Neural cell (in vitro differentiated cells): ENCODE measurements at regions not wholly inside any gene's neighbourhood (a gene's known extent, or its start where the extent isn't known, plus 50 kb on each side); places are given as distances from the start of the nearest gene placed in this dataset.

Source experiments
- H2AFZ ChIP-seq: fragments of 200-600, 300-800 bp; sonication (generic), shearing (Covaris generic); 2 replicates; pipeline ENCODE4 v1.6.0; 2014; ENCODE audit warnings: low read depth, mild to moderate bottlenecking, antibody characterized with exemption, low read length, moderate library complexity
- H3F3A ChIP-seq: fragments of 200-600 bp; shearing (Covaris generic); 2 replicates; pipeline ENCODE4 v1.6.1; 2016; ENCODE audit warnings: mild to moderate bottlenecking, moderate library complexity, mixed read lengths, antibody characterized with exemption, low read length; ENCODE audit not compliant: insufficient read depth, poor library complexity, severe bottlenecking
- H3K27ac ChIP-seq: fragments of 200-600, 300-800 bp; sonication (generic), shearing (Covaris generic); 2 replicates; pipeline ENCODE4 v1.5.1; 2014; ENCODE audit warnings: mild to moderate bottlenecking, low read length, moderate library complexity
- H3K27me3 ChIP-seq: fragments of 300-800, 200-600 bp; sonication (generic), shearing (Covaris generic); 2 replicates; pipeline ENCODE4 v1.6.0; 2014; ENCODE audit warnings: mild to moderate bottlenecking, low read depth, low read length, moderate library complexity; ENCODE audit not compliant: insufficient read depth
- H3K36me3 ChIP-seq: fragments of 300-800, 200-600 bp; sonication (generic), shearing (Covaris generic); 2 replicates; pipeline ENCODE4 v1.5.1; 2014; ENCODE audit warnings: mild to moderate bottlenecking, antibody characterized with exemption, low read length, moderate library complexity; ENCODE audit not compliant: insufficient read depth
- H3K4me2 ChIP-seq: fragments of 300-800, 200-600 bp; sonication (generic), shearing (Covaris generic); 2 replicates; pipeline ENCODE4 v1.6.0; 2014; ENCODE audit warnings: mild to moderate bottlenecking, low read length
- H3K4me3 ChIP-seq: fragments of 300-800, 200-600 bp; sonication (generic), shearing (Covaris generic); 2 replicates; pipeline ENCODE4 v1.5.1; 2014; ENCODE audit warnings: mild to moderate bottlenecking, low read length, moderate library complexity
- H3K79me2 ChIP-seq: fragments of 200-600 bp; shearing (Covaris generic); replicated peaks from 2 replicates; pipeline ENCODE4 v1.6.0; 2014; ENCODE audit warnings: mild to moderate bottlenecking, low read length, moderate library complexity; ENCODE audit not compliant: insufficient read depth
- H3K9ac ChIP-seq: fragments of 300-800, 200-600 bp; sonication (generic), shearing (Covaris generic); 2 replicates; pipeline ENCODE4 v1.6.1; 2016; ENCODE audit warnings: mild to moderate bottlenecking, low read length, mixed read lengths
- H3K9me2 ChIP-seq: fragments of 200-600 bp; shearing (Covaris generic); 2 replicates; pipeline ENCODE4 v1.6.1; 2016; ENCODE audit warnings: mild to moderate bottlenecking, low read length, mixed read lengths; ENCODE audit not compliant: insufficient read depth
- H3K9me3 ChIP-seq: fragments of 200-600, 300-800 bp; sonication (generic), shearing (Covaris generic); 2 replicates; pipeline ENCODE4 v1.6.1; 2016; ENCODE audit warnings: mild to moderate bottlenecking, mixed run types, low read length, moderate library complexity, mixed read lengths
- H4K20me1 ChIP-seq: fragments of 200-600 bp; shearing (Covaris generic); 2 replicates; pipeline ENCODE4 v1.6.1; 2016; ENCODE audit warnings: mild to moderate bottlenecking, mixed run types; ENCODE audit not compliant: insufficient read depth
- EP300 ChIP-seq: fragments of 450-650 bp; conservative IDR thresholded peaks from 2 replicates; pipeline ENCODE4 v1.6.1; 2014; ENCODE audit warnings: antibody characterized with exemption, mild to moderate bottlenecking, moderate library complexity; ENCODE audit not compliant: poor library complexity, severe bottlenecking
- EZH2 ChIP-seq: fragments of 200-600, 300-800 bp; shearing (Covaris generic), sonication (generic); IDR thresholded peaks from 2 replicates; pipeline ENCODE4 v1.6.1; 2014; ENCODE audit warnings: antibody characterized with exemption, low read length, borderline replicate concordance, mild to moderate bottlenecking; ENCODE audit not compliant: insufficient read depth, poor library complexity, severe bottlenecking
- MXI1 ChIP-seq: fragments of 450-650 bp; conservative IDR thresholded peaks from 2 replicates; pipeline ENCODE4 v1.6.1; 2014; ENCODE audit warnings: antibody characterized with exemption, mild to moderate bottlenecking; ENCODE audit not compliant: poor library complexity, severe bottlenecking
- POLR2AphosphoS5 ChIP-seq: IDR thresholded peaks from 2 replicates; pipeline ENCODE4 v1.6.1; 2012
- RAD21 ChIP-seq: fragments of 450-650 bp; conservative IDR thresholded peaks from 2 replicates; pipeline ENCODE4 v1.6.1; 2014; ENCODE audit warnings: antibody characterized with exemption, mild to moderate bottlenecking, moderate library complexity
- SMC3 ChIP-seq: fragments of 450-650 bp; conservative IDR thresholded peaks from 2 replicates; pipeline ENCODE4 v1.6.1; 2014; ENCODE audit warnings: antibody characterized with exemption, mild to moderate bottlenecking, moderate library complexity; ENCODE audit not compliant: poor library complexity
- TAF1 ChIP-seq: IDR thresholded peaks from 2 replicates; pipeline ENCODE4 v1.6.1; 2012; ENCODE audit warnings: low read depth
- TF ChIP-seq, protein P1 (sequence below): fragments of 450-650 bp; IDR thresholded peaks from 2 replicates; pipeline ENCODE4 v1.5.1; 2014; ENCODE audit warnings: antibody characterized with exemption, mild to moderate bottlenecking, moderate library complexity; ENCODE audit not compliant: poor library complexity, severe bottlenecking
- TF ChIP-seq, protein P2 (sequence below): IDR thresholded peaks from 2 replicates; pipeline ENCODE4 v1.6.1; 2012; ENCODE audit warnings: borderline replicate concordance

DNA sequence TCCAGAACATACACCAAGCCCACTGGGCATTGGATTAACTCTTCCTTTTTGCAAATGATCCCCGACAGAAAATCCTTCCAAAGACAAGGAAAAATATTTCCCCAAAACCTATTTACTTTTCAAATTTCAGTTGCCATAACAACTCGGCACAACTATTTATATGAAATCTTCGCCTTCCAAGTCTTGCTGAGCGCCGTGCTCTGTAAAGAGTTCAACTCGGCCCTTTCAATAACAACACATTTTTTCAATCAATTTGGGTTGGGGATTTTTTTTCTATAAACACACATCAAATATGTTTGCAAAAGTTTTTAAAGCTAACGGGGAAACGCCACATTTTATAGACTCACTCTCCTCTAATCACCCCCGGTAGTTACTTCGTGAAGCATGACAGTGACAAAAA lies 333.8 kb downstream of the MN1 start:
- TF ChIP-seq, protein P1, sequence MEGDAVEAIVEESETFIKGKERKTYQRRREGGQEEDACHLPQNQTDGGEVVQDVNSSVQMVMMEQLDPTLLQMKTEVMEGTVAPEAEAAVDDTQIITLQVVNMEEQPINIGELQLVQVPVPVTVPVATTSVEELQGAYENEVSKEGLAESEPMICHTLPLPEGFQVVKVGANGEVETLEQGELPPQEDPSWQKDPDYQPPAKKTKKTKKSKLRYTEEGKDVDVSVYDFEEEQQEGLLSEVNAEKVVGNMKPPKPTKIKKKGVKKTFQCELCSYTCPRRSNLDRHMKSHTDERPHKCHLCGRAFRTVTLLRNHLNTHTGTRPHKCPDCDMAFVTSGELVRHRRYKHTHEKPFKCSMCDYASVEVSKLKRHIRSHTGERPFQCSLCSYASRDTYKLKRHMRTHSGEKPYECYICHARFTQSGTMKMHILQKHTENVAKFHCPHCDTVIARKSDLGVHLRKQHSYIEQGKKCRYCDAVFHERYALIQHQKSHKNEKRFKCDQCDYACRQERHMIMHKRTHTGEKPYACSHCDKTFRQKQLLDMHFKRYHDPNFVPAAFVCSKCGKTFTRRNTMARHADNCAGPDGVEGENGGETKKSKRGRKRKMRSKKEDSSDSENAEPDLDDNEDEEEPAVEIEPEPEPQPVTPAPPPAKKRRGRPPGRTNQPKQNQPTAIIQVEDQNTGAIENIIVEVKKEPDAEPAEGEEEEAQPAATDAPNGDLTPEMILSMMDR: no peak
- TF ChIP-seq TAF1 (no peak), EZH2 (no peak), POLR2AphosphoS5 (no peak), RAD21 (no peak), MXI1 (no peak), SMC3 (no peak), EP300 (no peak)
- TF ChIP-seq, protein P2, sequence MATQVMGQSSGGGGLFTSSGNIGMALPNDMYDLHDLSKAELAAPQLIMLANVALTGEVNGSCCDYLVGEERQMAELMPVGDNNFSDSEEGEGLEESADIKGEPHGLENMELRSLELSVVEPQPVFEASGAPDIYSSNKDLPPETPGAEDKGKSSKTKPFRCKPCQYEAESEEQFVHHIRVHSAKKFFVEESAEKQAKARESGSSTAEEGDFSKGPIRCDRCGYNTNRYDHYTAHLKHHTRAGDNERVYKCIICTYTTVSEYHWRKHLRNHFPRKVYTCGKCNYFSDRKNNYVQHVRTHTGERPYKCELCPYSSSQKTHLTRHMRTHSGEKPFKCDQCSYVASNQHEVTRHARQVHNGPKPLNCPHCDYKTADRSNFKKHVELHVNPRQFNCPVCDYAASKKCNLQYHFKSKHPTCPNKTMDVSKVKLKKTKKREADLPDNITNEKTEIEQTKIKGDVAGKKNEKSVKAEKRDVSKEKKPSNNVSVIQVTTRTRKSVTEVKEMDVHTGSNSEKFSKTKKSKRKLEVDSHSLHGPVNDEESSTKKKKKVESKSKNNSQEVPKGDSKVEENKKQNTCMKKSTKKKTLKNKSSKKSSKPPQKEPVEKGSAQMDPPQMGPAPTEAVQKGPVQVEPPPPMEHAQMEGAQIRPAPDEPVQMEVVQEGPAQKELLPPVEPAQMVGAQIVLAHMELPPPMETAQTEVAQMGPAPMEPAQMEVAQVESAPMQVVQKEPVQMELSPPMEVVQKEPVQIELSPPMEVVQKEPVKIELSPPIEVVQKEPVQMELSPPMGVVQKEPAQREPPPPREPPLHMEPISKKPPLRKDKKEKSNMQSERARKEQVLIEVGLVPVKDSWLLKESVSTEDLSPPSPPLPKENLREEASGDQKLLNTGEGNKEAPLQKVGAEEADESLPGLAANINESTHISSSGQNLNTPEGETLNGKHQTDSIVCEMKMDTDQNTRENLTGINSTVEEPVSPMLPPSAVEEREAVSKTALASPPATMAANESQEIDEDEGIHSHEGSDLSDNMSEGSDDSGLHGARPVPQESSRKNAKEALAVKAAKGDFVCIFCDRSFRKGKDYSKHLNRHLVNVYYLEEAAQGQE: no peak
- Histone ChIP-seq H3K4me2 (no peak overlapping the region), H3K27ac (no peak overlapping the region), H3K9ac (no peak overlapping the region), H3K27me3 (no peaks in the 10 kb centered on the region), H3K9me2 (no peaks in the 10 kb centered on the region), H2AFZ (no peak overlapping the region), H3K9me3 (no peaks in the 10 kb centered on the region), H3K4me3 (no peak overlapping the region), H3F3A (no peaks in the 10 kb centered on the region), H3K79me2 (no peaks in the 10 kb centered on the region), H4K20me1 (no peaks in the 10 kb centered on the region), H3K36me3 (no peaks in the 10 kb centered on the region)

DNA sequence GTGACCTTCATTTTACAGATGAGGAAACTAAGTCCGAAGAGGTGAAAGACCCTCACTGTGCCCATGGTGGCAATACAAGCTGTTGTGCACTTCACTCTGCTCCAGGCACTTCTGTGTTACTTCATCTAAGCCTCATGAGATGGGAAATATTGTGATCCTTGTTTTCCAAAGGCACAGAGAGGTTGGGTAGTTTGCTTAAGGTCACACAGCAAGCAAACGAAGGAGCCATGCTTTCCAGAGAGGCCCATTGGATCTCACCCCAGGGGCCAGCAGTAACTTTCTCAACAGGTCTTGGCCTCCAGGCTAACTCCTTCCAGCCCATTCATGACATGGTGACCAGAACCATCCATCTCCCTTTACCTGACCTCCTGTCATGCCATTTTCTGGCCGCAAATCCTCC lies 332.8 kb downstream of the MN1 start:
- Histone ChIP-seq H3K9ac (no peak overlapping the region), H3K79me2 (no peaks in the 10 kb centered on the region), H2AFZ (no peak overlapping the region), H3K27me3 (no peaks in the 10 kb centered on the region), H4K20me1 (no peaks in the 10 kb centered on the region), H3K36me3 (no peaks in the 10 kb centered on the region), H3K27ac (no peak overlapping the region), H3K9me2 (no peaks in the 10 kb centered on the region), H3F3A (no peaks in the 10 kb centered on the region), H3K4me3 (no peak overlapping the region), H3K4me2 (no peak overlapping the region), H3K9me3 (no peaks in the 10 kb centered on the region)
- TF ChIP-seq, protein P2: no peak
- TF ChIP-seq POLR2AphosphoS5: no peak
